ENCODE measurements at regions not wholly inside any gene's neighbourhood (a gene's known extent, or its start where the extent isn't known, plus 50 kb on each side); places are given as distances from the start of the nearest gene placed in this dataset.

GRCh38 chr4:57344296-57344695 lies 234.1 kb upstream of the IGFBP7 start:
- H4K20me1 ChIP-seq (ENCODE audit: control insufficient read depth, insufficient read depth) = no peaks in the 10 kb centered on the region
- H3K4me1 ChIP-seq (ENCODE audit: control insufficient read depth, insufficient read depth, low read length) = no peaks in the 10 kb centered on the region
- intact Hi-C loops (cut with micrococcal nuclease; ENCODE audit: unreplicated experiment) = no loop called here
- no peaks in the 10 kb centered on the region for H3K27me3 ChIP-seq (replicated peaks in 1 of 2; ENCODE audit: control insufficient read depth in 2 of 2, insufficient read depth in 2 of 2, low read length in 1 of 2)
- H3K4me3 ChIP-seq = no peak overlapping the region
- H3K36me3 ChIP-seq (ENCODE audit: control insufficient read depth in 2 of 2, insufficient read depth in 2 of 2, low read length in 1 of 2) = no peaks in the 10 kb centered on the region
- no peaks in the 10 kb centered on the region for H3K79me2 ChIP-seq (ENCODE audit: control insufficient read depth, insufficient read depth, low read length)
- ChIA-PET POLR2A (no interaction called here), RAD21 (ENCODE audit: unreplicated experiment) (no interaction called here), SMC1A (ENCODE audit: uncharacterized antibody, unreplicated experiment) (no interaction called here), CTCF (no interaction called here)
- no TSS peak for BruUV-seq (replicated peaks)
- H2AFZ ChIP-seq (ENCODE audit: control insufficient read depth, low read depth, low read length) = no peak overlapping the region
- no peak overlapping the region for H3K4me2 ChIP-seq (ENCODE audit: control insufficient read depth, insufficient read depth)
- H3K9ac ChIP-seq (ENCODE audit: control insufficient read depth, insufficient read depth, low read length) = no peak overlapping the region
- in situ Hi-C loops (cut with MboI) = no loop called here
- no peak for TF ChIP-seq RELA (IDR thresholded peaks at IDR 0.05; ENCODE audit: borderline replicate concordance, partially characterized antibody)
- TF ChIP-seq E2F8 (IDR thresholded peaks at IDR 0.05; ENCODE audit: low read depth, partially characterized antibody) = no peak
- TF ChIP-seq MYC (IDR thresholded peaks at IDR 0.05; ENCODE audit: insufficient read depth, insufficient read length, insufficient replicate concordance, low read length, severe bottlenecking) = no peak
- TF ChIP-seq HDGF (IDR thresholded peaks at IDR 0.05) = no peak
- TF ChIP-seq ZNF274 (IDR thresholded peaks at IDR 0.05; ENCODE audit: insufficient read depth, insufficient read length) = no peak
- no peak for TF ChIP-seq IKZF1 (conservative IDR thresholded peaks at IDR 0.05)
- no peak for TF ChIP-seq JUNB (IDR thresholded peaks at IDR 0.05)
- no peak for TF ChIP-seq ZNF592 (IDR thresholded peaks at IDR 0.05)
- no peak for TF ChIP-seq MLLT1 (IDR thresholded peaks at IDR 0.05)
- TF ChIP-seq MTA3 (IDR thresholded peaks at IDR 0.05; ENCODE audit: borderline replicate concordance, low read length) = no peak
- TF ChIP-seq ZZZ3 (IDR thresholded peaks at IDR 0.05; ENCODE audit: control insufficient read depth, insufficient read length, low read depth) = no peak
- TF ChIP-seq USF2 (IDR thresholded peaks at IDR 0.05; ENCODE audit: borderline replicate concordance, low read depth, low read length) = no peak
- TF ChIP-seq RAD51 (IDR thresholded peaks at IDR 0.05) = no peak
- no peak for TF ChIP-seq CTCF (IDR thresholded peaks at IDR 0.05 in 2 of 3, conservative IDR thresholded peaks at IDR 0.05 in 1 of 3; ENCODE audit: control insufficient read depth in 2 of 3, extremely low read depth in 1 of 3, insufficient read depth in 1 of 3, low read depth in 3 of 3, low read length in 3 of 3)
- FAIRE-seq = no peak
- ATAC-seq = no peak
- no peaks in the 10 kb centered on the region for H3K9me3 ChIP-seq (replicated peaks; ENCODE audit: control insufficient read depth, insufficient read depth, low read length)
- H3K27ac ChIP-seq (ENCODE audit: control insufficient read depth, insufficient read depth) = no peak overlapping the region
- no peak for DNase-seq (ENCODE audit: low read depth, low spot score)
- WGBS (ENCODE audit: insufficient coverage, insufficient replicate concordance, low lambda C conversion rate, missing lambda C conversion rate) = 15% methylated on average over 2 of the region's 2 CpGs

Data from GM12878 (cell line).